GM12873 (cell line): ENCODE measurements at regions not wholly inside any gene's neighbourhood (a gene's known extent, or its start where the extent isn't known, plus 50 kb on each side); places are given as distances from the start of the nearest gene placed in this dataset.

ENCODE experiments used
- CTCF ChIP-seq: IDR thresholded peaks from 2 replicates; pipeline ENCODE4 v1.5.1; 2012; ENCODE audit warnings: low read depth, mild to moderate bottlenecking, moderate library complexity, low read length, control low read depth; ENCODE audit not compliant: insufficient read depth; ENCODE audit errors: missing control alignments

GRCh38 chr2:63658176-63658968 lies 69.6 kb downstream of the MDH1 start:
- no peak for TF ChIP-seq CTCF

- TF ChIP-seq CTCF: no peak
Measured at GRCh38 chr2:63660060-63660459, 71.3 kb downstream of the MDH1 start.

- TF ChIP-seq CTCF: no peak
Measured at GRCh38 chr2:63661076-63661475, 72.3 kb downstream of the MDH1 start.

GRCh38 chr2:63662028-63662804 lies 73.5 kb downstream of the MDH1 start:
- TF ChIP-seq CTCF: no peak

GRCh38 chr2:63663013-63663864 lies 74.5 kb downstream of the MDH1 start:
- no peak for TF ChIP-seq CTCF

GRCh38 chr2:63665091-63665490 lies 76.3 kb downstream of the MDH1 start:
- no peak for TF ChIP-seq CTCF
